ENCODE measurements at regions not wholly inside any gene's neighbourhood (a gene's known extent, or its start where the extent isn't known, plus 50 kb on each side); places are given as distances from the start of the nearest gene placed in this dataset.

- TF ChIP-seq SRSF9 (IDR thresholded peaks at IDR 0.05; ENCODE audit: borderline replicate concordance, insufficient read depth, low read depth, low read length, poor library complexity, severe bottlenecking) (no peak), ZNF883 (CRISPR knock-in tag; IDR thresholded peaks at IDR 0.05; ENCODE audit: not compliant biosample characterization) (no peak), SP4 (CRISPR knock-in tag; IDR thresholded peaks at IDR 0.05) (0 out of 2 replicates have a peak, but pooled peaks have one; percentile 30), ZNF512B (CRISPR knock-in tag; IDR thresholded peaks at IDR 0.05; ENCODE audit: borderline replicate concordance) (no peak; the same call in 1 of the 2 replicates), SALL2 (CRISPR knock-in tag; IDR thresholded peaks at IDR 0.05) (no peak), GZF1 (CRISPR knock-in tag; IDR thresholded peaks at IDR 0.05) (no peak), ZNF264 (CRISPR knock-in tag; IDR thresholded peaks at IDR 0.05) (peak; percentile 55; the same call in 1 of the 2 replicates), RFX1 (IDR thresholded peaks at IDR 0.05) (no peak), ZNF496 (CRISPR knock-in tag; IDR thresholded peaks at IDR 0.05; ENCODE audit: insufficient replicate concordance) (no peak), HMGXB3 (CRISPR knock-in tag; IDR thresholded peaks at IDR 0.05; ENCODE audit: borderline replicate concordance) (peak; percentile 98), CC2D1A (CRISPR knock-in tag; IDR thresholded peaks at IDR 0.05) (no peak), MBD4 (IDR thresholded peaks at IDR 0.05; ENCODE audit: borderline replicate concordance, low read length) (no peak), ZNF224 (CRISPR knock-in tag; IDR thresholded peaks at IDR 0.05) (0 out of 2 replicates have a peak, but pooled peaks have one; percentile 58), ZSCAN9 (CRISPR knock-in tag; IDR thresholded peaks at IDR 0.05; ENCODE audit: borderline replicate concordance) (no peak), DBP (CRISPR knock-in tag; IDR thresholded peaks at IDR 0.05; ENCODE audit: not compliant biosample characterization) (no peak), NFYC (CRISPR knock-in tag; IDR thresholded peaks at IDR 0.05) (no peak), ELF1 (CRISPR knock-in tag; IDR thresholded peaks at IDR 0.05) (no peak)
- TF ChIP-seq, protein P1, sequence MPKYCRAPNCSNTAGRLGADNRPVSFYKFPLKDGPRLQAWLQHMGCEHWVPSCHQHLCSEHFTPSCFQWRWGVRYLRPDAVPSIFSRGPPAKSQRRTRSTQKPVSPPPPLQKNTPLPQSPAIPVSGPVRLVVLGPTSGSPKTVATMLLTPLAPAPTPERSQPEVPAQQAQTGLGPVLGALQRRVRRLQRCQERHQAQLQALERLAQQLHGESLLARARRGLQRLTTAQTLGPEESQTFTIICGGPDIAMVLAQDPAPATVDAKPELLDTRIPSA (CRISPR knock-in tag; IDR thresholded peaks at IDR 0.05; ENCODE audit: borderline replicate concordance) = no peak
Measured at GRCh38 chr11:129324533-129325175, 51.0 kb upstream of the BARX2 start (continued).

All from HepG2 (cell line).